K562 (cell line): ENCODE measurements at regions not wholly inside any gene's neighbourhood (a gene's known extent, or its start where the extent isn't known, plus 50 kb on each side); places are given as distances from the start of the nearest gene placed in this dataset.
A peak's percentile ranks its signal among the peaks of the same experiment; 100 is the strongest.

Experiments
- BCLAF1 ChIP-seq, 2 experiments: fragments of 450-650 bp in 1 of 2; IDR thresholded peaks; 2 replicates each; pipeline ENCODE4 v1.6.1; 2011 to 2017; ENCODE audit warnings: low read depth in 2 of 2, antibody characterized with exemption in 1 of 2, borderline replicate concordance in 1 of 2, low read length in 1 of 2, mild to moderate bottlenecking in 1 of 2, mixed read lengths in 1 of 2; ENCODE audit not compliant: control insufficient read depth in 1 of 2
- DIDO1 ChIP-seq: fragments of 450-650 bp; IDR thresholded peaks from 2 replicates; pipeline ENCODE4 v1.6.1; 2016; ENCODE audit warnings: low read depth, missing biosample characterization, missing genetic modification characterization
- MEF2A ChIP-seq: IDR thresholded peaks from 2 replicates; pipeline ENCODE4 v1.6.1; 2011; ENCODE audit warnings: low read depth, mild to moderate bottlenecking, low read length, moderate library complexity; ENCODE audit not compliant: control insufficient read depth
- MITF ChIP-seq: IDR thresholded peaks from 2 replicates; pipeline ENCODE4 v1.6.1; 2014; ENCODE audit warnings: antibody characterized with exemption
- SLC30A9 ChIP-seq: fragments of 250-450 bp; sonication (Bioruptor Pico); IDR thresholded peaks from 2 replicates; pipeline ENCODE4 v1.8.0; 2022; ENCODE audit warnings: mild to moderate bottlenecking, moderate library complexity
- SMAD2 ChIP-seq: fragments of 150-350 bp; IDR thresholded peaks from 2 replicates; pipeline ENCODE4 v1.6.1; 2014; ENCODE audit warnings: low read depth, mild to moderate bottlenecking, low read length
- TBL1XR1 ChIP-seq, 2 experiments: IDR thresholded peaks; 2 replicates each; pipeline ENCODE4 v1.6.1; 2012; ENCODE audit warnings: improper control_type of control experiment in 2 of 2, low read length in 2 of 2, mild to moderate bottlenecking in 1 of 2
- THAP12 ChIP-seq: fragments of 250-450 bp; sonication (Bioruptor Pico); IDR thresholded peaks from 2 replicates; pipeline ENCODE4 v1.9.0; 2021; ENCODE audit warnings: mild to moderate bottlenecking, inconsistent platforms
- THAP7 ChIP-seq: fragments of 250-450 bp; sonication (Bioruptor Pico); IDR thresholded peaks from 2 replicates; pipeline ENCODE4 v1.5.0; 2021
- ZFP30 ChIP-seq: fragments of 250-450 bp; sonication (Bioruptor Pico); IDR thresholded peaks from 2 replicates; pipeline ENCODE4 v1.8.0; 2022; ENCODE audit warnings: moderate library complexity, mild to moderate bottlenecking, inconsistent platforms, borderline replicate concordance
- ZNF174 ChIP-seq: fragments of 250-450 bp; sonication (Bioruptor Pico); IDR thresholded peaks from 2 replicates; pipeline ENCODE4 v1.4.0; 2020; ENCODE audit warnings: mild to moderate bottlenecking
- ZNF431 ChIP-seq: sonication (generic); formaldehyde crosslinking; IDR thresholded peaks from 2 replicates; pipeline ENCODE4 v1.8.0; 2022; ENCODE audit warnings: mild to moderate bottlenecking, missing genetic modification reagents
- ZNF609 ChIP-seq: sonication (generic); formaldehyde crosslinking; IDR thresholded peaks from 2 replicates; pipeline ENCODE4 v1.8.1; 2023; ENCODE audit warnings: missing genetic modification reagents, mild to moderate bottlenecking, borderline replicate concordance
- ZNF77 ChIP-seq: fragments of 250-450 bp; sonication (Bioruptor Pico); IDR thresholded peaks from 2 replicates; pipeline ENCODE4 v1.5.0; 2020

GRCh38 chr7:29647020-29647654 is 83.5 kb downstream of the PRR15 start (continued):
- TF ChIP-seq ZNF609, result no peak
- no peak for TF ChIP-seq ZFP30 (CRISPR knock-in tag)
- no peak for TF ChIP-seq MITF
- TF ChIP-seq TBL1XR1 (IDR thresholded peaks at IDR 0.05; ENCODE audit: low read length in 2 of 2), result peak in 1 of 2 experiments; percentile 71; a peak in 2 of 4 replicates
- TF ChIP-seq MEF2A, result no peak
- TF ChIP-seq SMAD2, result no peak
- no peak for TF ChIP-seq DIDO1
- TF ChIP-seq THAP7, result no peak
- TF ChIP-seq ZNF431 (CRISPR knock-in tag), result no peak
- TF ChIP-seq THAP12, result no peak
- TF ChIP-seq SLC30A9 (CRISPR knock-in tag), result no peak
- 0 out of 4 replicates have a peak, but pooled peaks of 1 of the 2 experiments have one; percentile 65 for TF ChIP-seq BCLAF1 (IDR thresholded peaks at IDR 0.05; ENCODE audit: borderline replicate concordance in 1 of 2, control insufficient read depth in 1 of 2, low read depth in 2 of 2, low read length in 1 of 2)
- no peak for TF ChIP-seq ZNF77
- TF ChIP-seq ZNF174 (CRISPR knock-in tag), result no peak
